Adrenal gland (tissue), 9 donors: ENCODE measurements at regions not wholly inside any gene's neighbourhood (a gene's known extent, or its start where the extent isn't known, plus 50 kb on each side); places are given as distances from the start of the nearest gene placed in this dataset.
"Not testable (repeated sequence)": the region's sequence is repeated elsewhere in the genome, so short reads cannot be mapped to it uniquely, and the experiment has no call there.

ENCODE experiments used
- DNase-seq, 7 donors: peaks; one replicate each; pipeline ENCODE4 v3.0.0-alpha.2; 2019 to 2020
- H3K27ac ChIP-seq, 5 donors: fragments of 200-600 bp; sonication (generic) in 4 of 5; 1 replicate in 3 of 5; 2 replicates in 2 of 5; pipeline versions ENCODE4 v1.5.1 to v1.8.0; 2016 to 2020; ENCODE audit warnings: mild to moderate bottlenecking in 1 of 5
- H3K27me3 ChIP-seq: fragments of 200-600 bp; 2 replicates; pipeline ENCODE4 v1.8.0; 2021
- H3K36me3 ChIP-seq, 2 donors: fragments of 200-600 bp; replicated peaks in 1 of 2; 1 replicate in 1 of 2; 2 replicates in 1 of 2; pipeline versions ENCODE4 v1.5.1 to v1.8.0; 2018 to 2022
- H3K4me1 ChIP-seq, 2 donors: fragments of 200-600 bp; replicated peaks in 1 of 2; 1 replicate in 1 of 2; 2 replicates in 1 of 2; pipeline versions ENCODE4 v1.5.1 to v1.8.0; 2018 to 2021
- H3K4me3 ChIP-seq, 4 donors: fragments of 200-600 bp; sonication (generic) in 3 of 4; one replicate each; pipeline ENCODE4 v1.5.1; 2016 to 2018
- H3K9me3 ChIP-seq, 3 donors: fragments of 200-600 bp; sonication (generic) in 1 of 3; replicated peaks in 1 of 3; 1 replicate in 2 of 3; 2 replicates in 1 of 3; pipeline versions ENCODE4 v1.5.1 to v1.8.0; 2016 to 2021
- CTCF ChIP-seq, 6 experiments: fragments of 450-650 bp in 4 of 6; fragments of 200-600 bp in 2 of 6; sonication (generic) in 1 of 6; IDR thresholded peaks; 1 replicate in 5 of 6; 2 replicates in 1 of 6; pipeline versions ENCODE4 v1.5.1 to v1.8.0; 2016 to 2021; ENCODE audit warnings: antibody characterized with exemption in 6 of 6, mild to moderate bottlenecking in 2 of 6, moderate library complexity in 1 of 6
- POLR2A ChIP-seq, 2 donors: fragments of 450-650 bp; IDR thresholded peaks; one replicate each; pipeline ENCODE4 v1.6.1; 2017; ENCODE audit warnings: antibody characterized with exemption in 2 of 2, mild to moderate bottlenecking in 2 of 2, moderate library complexity in 1 of 2
- WGBS, 4 donors: extraction: QIAGEN DNeasy Blood & Tissue Kit in 2 of 4; methylation state at CpG; one replicate each; pipeline versions ENCODE4 v1.1.5 to v1.1.7; 2013 to 2017; 5-methylcytosine and 5-hydroxymethylcytosine counted together
- intact Hi-C, 2 donors: fragments of 100-400 bp; cut with DNase I; formaldehyde crosslinking; loops; one replicate each; pipeline versions ENCODE4 v1.14.1 to v1.15.0; 2022 to 2023
- donor health status: healthy with polysubstance abuse.
- donor health status: Bipolar disorder and iron deficiency.
- donor health status: DM: yes; HTN: yes; CAD: no.
- donor health status: DM: no; HTN: no; CAD: no.
- donor health status: DM: no; HTN: no; CAD: no.

GRCh38 chr10:53491774-53492173, 719.2 kb upstream of the MBL2 start:
- Histone ChIP-seq H3K9me3 (no peaks in the 10 kb centered on the region), H3K27me3 (no peaks in the 10 kb centered on the region), H3K4me1 (no peaks in the 10 kb centered on the region), H3K4me3 (no peak overlapping the region), H3K27ac (no peak overlapping the region), H3K36me3 (no peaks in the 10 kb centered on the region)
- 45 to 62% (median 48%) methylated on average over 2 of the region's 2 CpGs for WGBS, 4 donors
- DNase-seq = no peak
- intact Hi-C loops = no loop called here
- TF ChIP-seq POLR2A (IDR thresholded peaks at IDR 0.05) (no peak), CTCF (IDR thresholded peaks at IDR 0.05) (no peak)

- no peak for DNase-seq
- 93 to 95% (median 93%) methylated on average over 1 of the region's 1 CpG for WGBS, 4 donors
- no peaks in the 10 kb centered on the region for H3K27me3 ChIP-seq
- no peaks in the 10 kb centered on the region for H3K9me3 ChIP-seq
- H3K36me3 ChIP-seq = no peaks in the 10 kb centered on the region
- H3K27ac ChIP-seq = no peak overlapping the region
- intact Hi-C loops = no loop called here
- no peaks in the 10 kb centered on the region for H3K4me1 ChIP-seq
- no peak overlapping the region for H3K4me3 ChIP-seq
- TF ChIP-seq POLR2A (IDR thresholded peaks at IDR 0.05) (no peak), CTCF (IDR thresholded peaks at IDR 0.05) (no peak)
Observed at GRCh38 chr10:53490553-53490952, 718.0 kb upstream of the MBL2 start.

GRCh38 chr10:53489335-53490182, 717.0 kb upstream of the MBL2 start:
- WGBS, 4 donors = 40 to 55% (median 52%) methylated on average over 5 of the region's 5 CpGs
- no peak for DNase-seq
- Histone ChIP-seq H3K27ac (no peak overlapping the region), H3K36me3 (no peaks in the 10 kb centered on the region), H3K9me3 (no peaks in the 10 kb centered on the region), H3K27me3 (no peaks in the 10 kb centered on the region), H3K4me1 (no peaks in the 10 kb centered on the region), H3K4me3 (no peak overlapping the region)
- no peak for TF ChIP-seq CTCF (IDR thresholded peaks at IDR 0.05)
- no peak for TF ChIP-seq POLR2A (IDR thresholded peaks at IDR 0.05)
- intact Hi-C loops = no loop called here

GRCh38 chr10:53487019-53487983, 714.7 kb upstream of the MBL2 start:
- Histone ChIP-seq H3K9me3 (no peaks in the 10 kb centered on the region), H3K27ac (no peak overlapping the region), H3K4me1 (no peaks in the 10 kb centered on the region), H3K27me3 (no peaks in the 10 kb centered on the region), H3K4me3 (no peak overlapping the region), H3K36me3 (no peaks in the 10 kb centered on the region)
- no peak for TF ChIP-seq CTCF (IDR thresholded peaks at IDR 0.05)
- TF ChIP-seq POLR2A (IDR thresholded peaks at IDR 0.05) = no peak
- DNase-seq = no peak
- intact Hi-C loops = no loop called here
- WGBS, 4 donors = 84 to 89% (median 85%) methylated on average over 14 to 17 of the region's 17 CpGs

GRCh38 chr10:53485422-53485821, 712.8 kb upstream of the MBL2 start:
- WGBS, 4 donors = 62 to 89% (median 81%) methylated on average over 4 of the region's 4 CpGs

More at GRCh38 chr10:53485422-53485821, 712.8 kb upstream of the MBL2 start:
- DNase-seq, H3K27ac ChIP-seq, H3K27me3 ChIP-seq, H3K9me3 ChIP-seq, H3K4me1 ChIP-seq, intact Hi-C loops, H3K36me3 ChIP-seq, H3K4me3 ChIP-seq: not testable (repeated sequence)
